ENCODE measurements at regions not wholly inside any gene's neighbourhood (a gene's known extent, or its start where the extent isn't known, plus 50 kb on each side); places are given as distances from the start of the nearest gene placed in this dataset.

DNA sequence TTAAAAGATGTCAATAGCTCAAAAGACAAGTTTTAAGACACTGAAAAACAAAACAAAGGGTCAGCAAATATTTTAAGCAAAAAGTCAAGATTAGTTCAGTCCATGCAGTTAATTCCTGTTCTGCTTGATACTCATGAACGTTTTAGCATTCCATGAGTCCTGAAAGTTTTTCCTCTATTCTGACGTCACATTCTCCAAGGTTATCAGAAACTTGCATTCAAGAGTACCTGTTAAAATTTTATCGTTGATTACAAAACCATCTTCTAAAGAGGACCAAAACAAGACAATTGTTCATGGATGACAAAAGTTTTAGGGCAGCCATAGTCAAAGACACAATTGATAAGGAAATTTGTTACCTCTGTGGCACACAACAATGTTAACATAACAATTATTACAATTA is 52.5 kb upstream of the VOPP1 start:
- no peak for DNase-seq

- no peak for DNase-seq
Observed at GRCh38 chr7:55623617-55624016, 51.3 kb upstream of the VOPP1 start.

GRCh38 chr7:55622241-55622640 is 49.9 kb upstream of the VOPP1 start:
- DNase-seq, result no peak

All from NCI-H2227 treated with DMSO at 0.1 percent for 48 hours (cell line).